ENCODE measurements at regions not wholly inside any gene's neighbourhood (a gene's known extent, or its start where the extent isn't known, plus 50 kb on each side); places are given as distances from the start of the nearest gene placed in this dataset.
A peak's percentile ranks its signal among the peaks of the same experiment; 100 is the strongest.

DNA sequence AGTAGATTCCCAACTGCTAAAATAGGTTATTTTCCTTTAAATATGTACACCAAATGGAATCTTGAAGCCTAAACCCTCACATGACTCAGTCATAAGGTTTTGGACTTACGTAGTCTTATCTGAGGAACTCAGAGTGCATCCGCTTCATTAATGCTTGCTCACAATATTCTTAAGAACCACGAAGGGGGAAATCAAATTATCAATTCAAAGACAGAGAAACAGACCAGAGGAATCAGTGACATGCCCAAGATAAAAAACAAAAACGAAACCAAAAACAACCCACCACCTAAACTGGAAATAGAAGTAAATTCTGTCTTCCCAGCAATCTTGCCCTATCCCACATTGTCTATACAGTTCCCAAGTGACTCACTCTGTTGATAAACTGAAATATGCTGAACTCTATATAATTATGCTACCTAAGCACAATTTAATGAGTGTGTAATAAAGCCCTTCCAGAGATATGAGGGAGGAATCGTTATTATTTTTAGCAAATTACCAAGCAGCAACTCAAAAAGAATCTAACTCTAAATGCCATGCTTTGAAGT is 135.4 kb upstream of the CBLB start:
- H3K9me3 ChIP-seq (ENCODE audit: control insufficient read depth, low read length): no peaks in the 10 kb centered on the region
- no peaks in the 10 kb centered on the region for H3K27me3 ChIP-seq (replicated peaks; ENCODE audit: control insufficient read depth, insufficient read depth, low read length)
- H3K36me3 ChIP-seq (ENCODE audit: control insufficient read depth, insufficient read depth, low read length, severe bottlenecking): no peaks in the 10 kb centered on the region
- H3K4me1 ChIP-seq (ENCODE audit: control insufficient read depth, insufficient read depth, low read length): peaks cover 29% of the 10 kb centered on the region
- peak overlapping the region; percentile 81 for H3K9ac ChIP-seq (ENCODE audit: low read length)
- H3K4me3 ChIP-seq (ENCODE audit: low read length): peak overlapping the region; percentile 79
- DNase-seq (ENCODE audit: low read depth): peak; percentile 59

DNA sequence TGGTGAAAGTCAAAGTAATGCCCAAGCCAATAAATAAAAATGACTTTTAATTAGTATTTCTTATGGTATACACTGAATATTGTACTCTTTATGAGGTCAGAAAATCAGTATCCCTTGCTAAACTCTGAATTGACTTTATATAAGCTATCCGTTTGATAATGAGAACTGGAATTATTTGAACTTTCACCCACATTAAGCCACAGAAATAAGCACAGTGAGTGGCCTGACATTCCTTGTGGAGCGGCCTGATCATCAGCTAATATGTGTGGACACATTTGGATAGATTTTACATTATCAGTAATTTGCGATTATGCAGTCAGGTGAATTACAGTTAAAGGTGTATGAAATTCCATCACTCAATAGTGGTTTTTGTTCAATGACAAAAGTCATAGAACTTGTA is 136.0 kb upstream of the CBLB start:
- Histone ChIP-seq H3K27me3 (replicated peaks; ENCODE audit: control insufficient read depth, insufficient read depth, low read length) (no peaks in the 10 kb centered on the region), H3K4me1 (ENCODE audit: control insufficient read depth, insufficient read depth, low read length) (peaks cover 29% of the 10 kb centered on the region), H3K4me3 (ENCODE audit: low read length) (peak overlapping the region; percentile 79), H3K9me3 (ENCODE audit: control insufficient read depth, low read length) (no peaks in the 10 kb centered on the region), H3K36me3 (ENCODE audit: control insufficient read depth, insufficient read depth, low read length, severe bottlenecking) (no peaks in the 10 kb centered on the region), H3K9ac (ENCODE audit: low read length) (peak overlapping the region; percentile 81)
- no peak for DNase-seq (ENCODE audit: low read depth)

DNA sequence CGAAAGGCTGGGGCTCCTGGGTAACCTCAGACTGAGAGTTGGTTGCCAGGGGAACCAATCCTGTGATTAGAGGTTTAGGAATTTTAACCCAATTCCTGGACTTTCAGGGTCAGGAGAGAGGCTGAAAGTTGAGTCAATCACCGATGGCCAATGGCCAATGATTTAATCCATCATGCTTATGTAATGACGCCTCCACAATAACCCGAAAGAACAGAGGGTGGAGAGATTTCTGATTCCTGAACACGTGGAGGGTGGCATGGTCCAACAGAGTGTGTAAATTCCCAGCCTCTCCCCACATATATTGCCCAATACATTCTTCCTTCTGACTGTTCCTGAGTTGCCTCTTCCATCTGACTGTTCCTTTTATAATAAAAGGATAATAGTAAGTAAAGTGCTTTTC is 137.2 kb upstream of the CBLB start:
- no peaks in the 10 kb centered on the region for H3K9me3 ChIP-seq (ENCODE audit: control insufficient read depth, low read length)
- DNase-seq (ENCODE audit: low read depth): peak; percentile 45
- H3K4me3 ChIP-seq (ENCODE audit: low read length): no peak overlapping the region
- no peaks in the 10 kb centered on the region for H3K36me3 ChIP-seq (ENCODE audit: control insufficient read depth, insufficient read depth, low read length, severe bottlenecking)
- no peaks in the 10 kb centered on the region for H3K27me3 ChIP-seq (replicated peaks; ENCODE audit: control insufficient read depth, insufficient read depth, low read length)
- H3K4me1 ChIP-seq (ENCODE audit: control insufficient read depth, insufficient read depth, low read length): peaks cover 29% of the 10 kb centered on the region
- H3K9ac ChIP-seq (ENCODE audit: low read length): no peak overlapping the region

DNA sequence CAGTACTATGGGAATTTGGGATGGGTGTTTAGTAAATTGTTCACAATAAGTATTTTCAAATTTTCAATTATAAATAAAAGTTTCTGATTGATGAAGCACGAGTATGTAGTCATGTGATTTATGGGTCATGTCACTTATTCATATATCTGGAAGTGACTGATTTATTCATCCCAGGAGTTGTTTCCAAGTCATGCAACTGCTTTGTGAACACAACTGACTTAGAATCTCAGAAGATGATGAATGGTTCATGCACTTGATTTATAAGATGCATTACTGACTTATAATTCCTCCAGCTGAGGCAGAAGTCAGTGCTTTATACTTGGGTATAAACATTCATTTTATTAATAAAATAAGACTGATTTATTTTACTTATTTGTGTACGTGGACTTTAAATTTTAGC is 137.8 kb upstream of the CBLB start:
- H3K9ac ChIP-seq (ENCODE audit: low read length): no peak overlapping the region
- no peak for DNase-seq (ENCODE audit: low read depth)
- H3K9me3 ChIP-seq (ENCODE audit: control insufficient read depth, low read length): no peaks in the 10 kb centered on the region
- peaks cover 29% of the 10 kb centered on the region for H3K4me1 ChIP-seq (ENCODE audit: control insufficient read depth, insufficient read depth, low read length)
- H3K36me3 ChIP-seq (ENCODE audit: control insufficient read depth, insufficient read depth, low read length, severe bottlenecking): no peaks in the 10 kb centered on the region
- H3K27me3 ChIP-seq (replicated peaks; ENCODE audit: control insufficient read depth, insufficient read depth, low read length): no peaks in the 10 kb centered on the region
- no peak overlapping the region for H3K4me3 ChIP-seq (ENCODE audit: low read length)

DNA sequence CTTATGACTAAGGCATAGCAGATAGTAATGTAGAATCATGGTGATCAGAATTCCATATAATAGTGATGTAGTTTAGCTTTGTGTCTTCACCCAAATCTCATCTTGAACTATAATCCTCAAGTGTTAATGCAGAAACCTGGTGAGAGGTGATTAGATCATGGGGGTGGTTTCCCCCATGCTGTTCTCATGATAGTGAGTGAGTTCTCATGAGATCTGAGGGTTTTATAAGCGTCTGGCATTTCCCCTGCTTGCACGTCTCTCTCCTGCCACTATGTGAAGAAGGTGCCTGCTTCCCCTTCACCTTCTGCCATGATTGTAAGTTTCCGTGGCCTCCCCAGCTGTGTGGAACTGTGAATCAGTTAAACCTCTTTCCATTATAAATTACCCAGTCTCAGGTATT is 138.7 kb upstream of the CBLB start:
- H3K9ac ChIP-seq (ENCODE audit: low read length): no peak overlapping the region
- H3K4me1 ChIP-seq (ENCODE audit: control insufficient read depth, insufficient read depth, low read length): peaks cover 29% of the 10 kb centered on the region
- no peak for DNase-seq (ENCODE audit: low read depth)
- no peaks in the 10 kb centered on the region for H3K36me3 ChIP-seq (ENCODE audit: control insufficient read depth, insufficient read depth, low read length, severe bottlenecking)
- no peak overlapping the region for H3K4me3 ChIP-seq (ENCODE audit: low read length)
- no peaks in the 10 kb centered on the region for H3K27me3 ChIP-seq (replicated peaks; ENCODE audit: control insufficient read depth, insufficient read depth, low read length)
- H3K9me3 ChIP-seq (ENCODE audit: control insufficient read depth, low read length): no peaks in the 10 kb centered on the region

DNA sequence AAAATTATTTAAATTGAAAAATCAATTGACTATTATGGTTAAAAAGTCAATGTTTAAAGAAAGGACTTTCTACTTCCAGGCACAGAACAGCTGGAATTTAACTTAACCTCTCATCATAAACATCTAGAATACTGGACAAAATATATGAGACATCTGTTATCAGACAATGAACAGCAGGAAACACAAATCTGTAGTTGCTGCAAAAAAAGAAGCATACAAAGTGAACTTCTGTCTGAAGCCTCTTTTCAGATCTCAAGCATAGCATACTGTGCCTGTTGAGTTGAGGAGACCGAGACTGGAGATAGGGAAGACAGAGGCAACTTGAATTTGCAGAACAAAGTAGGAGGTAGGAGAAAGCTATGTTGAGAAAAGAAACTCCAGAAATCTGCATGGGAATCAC is 140.0 kb upstream of the CBLB start:
- H3K4me1 ChIP-seq (ENCODE audit: control insufficient read depth, insufficient read depth, low read length): peaks cover 27% of the 10 kb centered on the region
- H3K27me3 ChIP-seq (replicated peaks; ENCODE audit: control insufficient read depth, insufficient read depth, low read length): no peaks in the 10 kb centered on the region
- H3K4me3 ChIP-seq (ENCODE audit: low read length): no peak overlapping the region
- no peaks in the 10 kb centered on the region for H3K9me3 ChIP-seq (ENCODE audit: control insufficient read depth, low read length)
- H3K36me3 ChIP-seq (ENCODE audit: control insufficient read depth, insufficient read depth, low read length, severe bottlenecking): no peaks in the 10 kb centered on the region
- no peak overlapping the region for H3K9ac ChIP-seq (ENCODE audit: low read length)
- DNase-seq (ENCODE audit: low read depth): no peak

DNA sequence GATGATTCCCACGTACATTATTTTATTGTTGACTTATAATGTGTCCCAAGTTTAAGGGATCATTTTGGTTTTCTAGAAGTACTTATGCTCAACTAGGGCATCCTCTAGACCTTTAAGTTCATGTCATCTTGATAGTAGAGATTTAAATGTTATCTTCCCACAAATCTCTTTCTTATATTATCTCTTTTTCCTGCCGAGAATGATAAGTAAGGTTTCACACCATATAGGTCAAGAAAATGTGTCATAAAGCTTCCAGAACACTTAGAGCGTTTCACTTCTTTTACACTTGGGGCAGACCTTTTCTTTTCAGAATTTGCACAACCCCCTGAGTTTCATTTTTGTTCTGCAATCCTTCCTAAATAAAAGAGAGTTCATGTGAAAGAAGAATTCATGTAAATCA is 142.0 kb upstream of the CBLB start:
- DNase-seq (ENCODE audit: low read depth): no peak
- no peak overlapping the region for H3K9ac ChIP-seq (ENCODE audit: low read length)
- H3K4me1 ChIP-seq (ENCODE audit: control insufficient read depth, insufficient read depth, low read length): peaks cover 16% of the 10 kb centered on the region

DNA sequence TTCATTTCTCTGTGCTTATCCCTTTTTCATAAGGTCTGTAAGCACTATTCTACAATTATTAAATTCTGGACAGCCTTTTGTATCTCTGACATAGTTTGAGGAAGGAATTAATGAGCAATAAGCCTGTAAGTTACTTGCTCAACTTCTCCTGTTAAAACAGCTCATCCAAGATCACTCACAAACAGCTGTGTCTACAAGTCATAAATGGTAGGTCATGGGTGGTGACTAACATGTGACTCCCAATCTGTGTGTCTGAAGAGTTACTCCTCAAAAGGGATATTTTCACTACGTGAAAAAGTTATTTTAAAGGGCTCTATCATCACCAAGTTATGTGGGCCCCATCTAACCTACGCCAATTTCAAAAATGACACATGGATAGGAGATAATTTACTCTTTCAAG is 145.2 kb upstream of the CBLB start:
- Histone ChIP-seq H3K4me1 (ENCODE audit: control insufficient read depth, insufficient read depth, low read length) (peaks cover 14% of the 10 kb centered on the region), H3K4me3 (ENCODE audit: low read length) (peak overlapping the region; percentile 46), H3K9me3 (ENCODE audit: control insufficient read depth, low read length) (peaks cover 9% of the 10 kb centered on the region), H3K36me3 (ENCODE audit: control insufficient read depth, insufficient read depth, low read length, severe bottlenecking) (no peaks in the 10 kb centered on the region), H3K9ac (ENCODE audit: low read length) (peak overlapping the region; percentile 25), H3K27me3 (replicated peaks; ENCODE audit: control insufficient read depth, insufficient read depth, low read length) (no peaks in the 10 kb centered on the region)
- DNase-seq (ENCODE audit: low read depth): peak; percentile 43

More for the DNA sequence above, 142.0 kb upstream of the CBLB start:
- H3K36me3 ChIP-seq (ENCODE audit: control insufficient read depth, insufficient read depth, low read length, severe bottlenecking): no peaks in the 10 kb centered on the region
- H3K9me3 ChIP-seq (ENCODE audit: control insufficient read depth, low read length): no peaks in the 10 kb centered on the region
- no peak overlapping the region for H3K4me3 ChIP-seq (ENCODE audit: low read length)
- no peaks in the 10 kb centered on the region for H3K27me3 ChIP-seq (replicated peaks; ENCODE audit: control insufficient read depth, insufficient read depth, low read length)

DNA sequence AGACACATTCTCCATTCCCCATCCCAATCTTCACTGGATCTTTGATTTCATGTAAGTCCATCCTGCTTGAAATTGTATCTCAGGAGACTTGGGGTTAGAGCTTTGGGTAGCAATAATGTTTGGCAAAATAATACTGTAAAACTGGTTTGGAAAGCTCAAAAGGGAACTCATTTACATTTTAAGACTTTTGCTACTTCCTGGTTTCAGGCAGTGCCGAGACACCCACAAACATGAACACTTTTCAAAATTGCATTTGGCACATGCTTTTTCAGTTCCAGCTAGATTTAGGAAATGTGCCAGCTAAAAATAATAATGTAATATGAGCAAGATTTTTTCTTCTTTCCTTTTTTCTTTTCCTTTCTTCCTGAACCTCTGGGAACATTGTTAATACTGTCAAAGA is 145.7 kb upstream of the CBLB start:
- DNase-seq (ENCODE audit: low read depth): no peak
- Histone ChIP-seq H3K36me3 (ENCODE audit: control insufficient read depth, insufficient read depth, low read length, severe bottlenecking) (no peaks in the 10 kb centered on the region), H3K9ac (ENCODE audit: low read length) (no peak overlapping the region), H3K4me1 (ENCODE audit: control insufficient read depth, insufficient read depth, low read length) (peaks cover 14% of the 10 kb centered on the region), H3K4me3 (ENCODE audit: low read length) (peak overlapping the region; percentile 46), H3K27me3 (replicated peaks; ENCODE audit: control insufficient read depth, insufficient read depth, low read length) (no peaks in the 10 kb centered on the region), H3K9me3 (ENCODE audit: control insufficient read depth, low read length) (peaks cover 9% of the 10 kb centered on the region)

DNA sequence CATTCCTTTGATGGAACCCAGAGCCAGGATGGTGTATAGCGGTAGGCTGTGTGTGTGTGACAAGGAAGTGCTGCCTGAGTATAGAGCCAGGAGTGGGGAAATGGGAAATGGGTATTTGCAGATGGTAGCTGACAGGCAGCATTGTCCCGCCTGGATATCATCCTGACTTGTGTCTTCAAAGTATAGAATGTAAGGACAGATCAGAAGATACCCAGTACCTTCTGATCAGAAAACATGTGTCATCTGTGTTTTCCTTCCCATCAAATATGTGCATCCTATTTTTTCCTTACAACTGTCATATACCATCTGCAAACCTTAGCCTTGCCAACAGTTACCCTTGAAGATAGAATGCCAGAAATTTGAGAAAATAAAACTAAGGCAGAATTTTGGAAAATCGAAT is 146.2 kb upstream of the CBLB start:
- H3K4me1 ChIP-seq (ENCODE audit: control insufficient read depth, insufficient read depth, low read length): peaks cover 14% of the 10 kb centered on the region
- H3K27me3 ChIP-seq (replicated peaks; ENCODE audit: control insufficient read depth, insufficient read depth, low read length): no peaks in the 10 kb centered on the region
- no peaks in the 10 kb centered on the region for H3K36me3 ChIP-seq (ENCODE audit: control insufficient read depth, insufficient read depth, low read length, severe bottlenecking)
- H3K4me3 ChIP-seq (ENCODE audit: low read length): no peak overlapping the region
- peaks cover 9% of the 10 kb centered on the region for H3K9me3 ChIP-seq (ENCODE audit: control insufficient read depth, low read length)
- DNase-seq (ENCODE audit: low read depth): no peak
- no peak overlapping the region for H3K9ac ChIP-seq (ENCODE audit: low read length)

DNA sequence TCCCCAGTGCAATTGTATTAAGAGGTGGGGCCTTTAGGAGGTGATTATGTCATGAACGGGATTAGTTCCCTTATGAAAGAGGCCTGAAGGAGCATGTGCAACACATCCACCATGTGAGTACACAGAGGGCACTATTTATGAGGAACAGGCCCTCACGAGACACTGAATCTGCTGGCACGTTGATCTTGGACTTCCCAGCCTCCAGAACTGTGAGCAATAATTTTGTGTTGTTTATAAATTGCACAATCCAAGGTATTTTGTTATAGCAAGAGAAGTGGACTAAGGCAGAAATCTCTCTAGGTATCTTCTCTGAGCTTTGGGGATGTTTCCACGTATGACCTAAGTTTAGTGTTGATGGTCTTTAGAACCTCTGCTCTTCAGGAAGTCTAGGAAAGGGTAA is 149.3 kb upstream of the CBLB start:
- H3K36me3 ChIP-seq (ENCODE audit: control insufficient read depth, insufficient read depth, low read length, severe bottlenecking): no peaks in the 10 kb centered on the region
- no peak overlapping the region for H3K9ac ChIP-seq (ENCODE audit: low read length)
- DNase-seq (ENCODE audit: low read depth): no peak
- H3K9me3 ChIP-seq (ENCODE audit: control insufficient read depth, low read length): peaks cover 9% of the 10 kb centered on the region
- H3K27me3 ChIP-seq (replicated peaks; ENCODE audit: control insufficient read depth, insufficient read depth, low read length): no peaks in the 10 kb centered on the region
- peaks cover 14% of the 10 kb centered on the region for H3K4me1 ChIP-seq (ENCODE audit: control insufficient read depth, insufficient read depth, low read length)
- H3K4me3 ChIP-seq (ENCODE audit: low read length): no peak overlapping the region

DNA sequence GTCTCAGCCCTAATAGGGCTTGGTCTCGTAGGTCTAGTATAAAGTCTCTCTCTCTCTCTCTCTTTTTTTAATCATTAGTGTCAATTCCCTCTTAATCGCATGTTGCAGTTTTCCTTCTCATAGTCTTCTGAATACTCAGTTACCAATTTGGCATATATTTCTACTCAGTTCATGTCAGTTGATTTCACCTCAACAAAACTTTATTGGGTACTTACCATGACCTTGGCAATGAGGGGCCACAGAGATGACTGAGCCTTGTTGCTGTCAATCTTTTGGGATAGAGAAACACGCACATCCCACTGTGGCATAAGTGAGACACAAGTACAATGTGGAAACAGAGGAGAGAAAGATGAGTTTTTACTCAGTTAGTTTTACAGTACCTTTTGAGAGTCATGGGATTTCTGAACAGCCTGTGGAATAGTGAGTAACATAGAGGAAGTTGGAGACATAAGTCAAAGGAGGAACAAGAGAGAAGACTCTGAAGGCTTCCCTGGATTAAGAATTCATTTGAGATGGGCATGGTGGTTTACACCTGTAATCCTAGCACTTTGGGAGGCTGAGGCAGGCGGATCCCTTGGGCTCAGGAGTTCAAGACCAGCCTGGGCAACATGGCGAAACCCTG is 150.2 kb upstream of the CBLB start:
- Histone ChIP-seq H3K4me3 (ENCODE audit: low read length) (no peak overlapping the region), H3K9ac (ENCODE audit: low read length) (no peak overlapping the region), H3K27me3 (replicated peaks; ENCODE audit: control insufficient read depth, insufficient read depth, low read length) (no peaks in the 10 kb centered on the region), H3K36me3 (ENCODE audit: control insufficient read depth, insufficient read depth, low read length, severe bottlenecking) (no peaks in the 10 kb centered on the region), H3K9me3 (ENCODE audit: control insufficient read depth, low read length) (peaks cover 9% of the 10 kb centered on the region), H3K4me1 (ENCODE audit: control insufficient read depth, insufficient read depth, low read length) (peaks cover 7% of the 10 kb centered on the region)
- no peak for DNase-seq (ENCODE audit: low read depth)
